Stimulated activated CD8-positive, alpha-beta memory T cell treated with anti-CD3 and anti-CD28 coated beads, Interleukin-12 subunit alpha, Interleukin-12 subunit beta, amount 100 ng/mL, for 24 hours (primary cell): ENCODE measurements at regions not wholly inside any gene's neighbourhood (a gene's known extent, or its start where the extent isn't known, plus 50 kb on each side); places are given as distances from the start of the nearest gene placed in this dataset.
"Not testable (repeated sequence)": the region's sequence is repeated elsewhere in the genome, so short reads cannot be mapped to it uniquely, and the experiment has no call there.

Experiments used
- DNase-seq: peaks from one replicate; pipeline ENCODE4 v3.0.0-alpha.2; 2020; ENCODE audit errors: extremely low read depth

- DNase-seq: no peak
Observed at GRCh38 chr2:2590841-2591541, 259.9 kb upstream of the MYT1L start.

- DNase-seq: no peak
Observed at GRCh38 chr2:2590141-2590540, 259.1 kb upstream of the MYT1L start.

DNA sequence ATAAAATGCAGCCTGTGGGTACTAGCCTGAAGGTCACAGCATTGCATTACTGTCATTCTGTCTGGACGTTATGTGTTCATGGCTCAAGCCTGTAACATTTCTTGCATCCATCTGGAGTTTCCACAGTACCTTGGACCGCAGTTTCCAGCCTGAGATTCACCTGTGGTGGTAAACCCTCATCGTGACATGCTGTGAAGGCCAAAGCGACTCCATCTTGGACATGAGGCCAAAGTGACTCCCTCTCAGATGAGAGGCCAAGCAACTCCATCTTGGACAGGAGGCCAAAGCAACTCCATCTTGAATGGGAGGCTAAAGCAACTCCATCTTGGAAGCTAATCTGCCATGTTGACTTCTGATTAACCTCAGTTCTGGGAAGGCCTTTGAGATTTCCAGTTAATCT, 257.7 kb upstream of the MYT1L start:
- no peak for DNase-seq

DNA sequence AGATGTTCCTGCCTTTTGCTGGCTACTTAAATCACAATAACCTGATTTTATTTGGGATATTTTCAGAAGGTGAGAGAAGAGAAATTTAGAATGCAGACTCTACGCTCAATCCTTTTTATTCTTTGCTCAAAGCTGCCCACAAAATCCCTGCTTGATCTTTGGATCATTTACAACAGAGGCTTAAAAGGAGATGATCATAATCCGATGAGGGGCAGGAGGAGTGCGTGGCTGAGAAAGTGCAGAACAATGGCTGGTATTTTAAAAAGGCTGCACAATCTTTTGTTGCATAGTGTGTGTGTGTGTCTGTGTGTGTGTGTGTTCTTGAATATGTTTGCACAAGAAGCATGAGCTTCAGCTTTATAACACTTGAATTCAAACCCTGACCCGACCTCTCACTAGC, 256.3 kb upstream of the MYT1L start:
- no peak for DNase-seq

- DNase-seq: no peak
Observed at GRCh38 chr2:2586931-2587330, 255.9 kb upstream of the MYT1L start.

DNA sequence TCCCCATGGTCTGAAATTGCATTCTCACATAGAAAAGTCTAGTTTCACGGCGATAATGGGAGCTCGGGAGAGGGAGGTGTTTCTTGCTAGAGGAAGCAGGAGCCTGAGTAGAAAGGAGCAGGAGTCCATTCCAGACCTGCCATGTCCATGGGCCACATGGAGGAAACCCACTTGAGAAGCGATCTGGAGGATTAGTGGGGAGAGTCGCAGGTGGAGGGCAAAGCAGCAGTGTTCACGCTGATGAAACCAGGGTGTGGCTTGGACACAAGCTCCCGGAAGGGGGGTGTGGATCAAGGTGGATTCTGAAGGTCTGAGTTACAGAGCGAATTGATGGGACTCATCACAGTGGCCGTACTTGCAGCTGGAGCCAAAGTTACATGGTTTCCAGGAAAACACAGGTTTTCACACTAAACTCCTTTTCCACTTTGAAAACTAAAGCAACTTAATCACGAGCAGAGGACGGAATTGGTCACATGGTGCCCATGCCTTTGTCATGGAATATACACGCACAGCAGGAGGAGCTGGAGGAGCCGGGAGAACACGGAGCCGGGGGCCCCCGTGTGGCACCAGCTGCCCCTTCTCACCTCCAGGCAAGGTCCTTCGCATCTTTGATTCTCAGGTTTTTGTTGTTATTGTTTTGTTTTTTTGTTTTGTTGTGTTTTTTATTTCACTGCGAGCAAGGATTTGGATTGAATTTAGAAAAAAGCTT, 255.1 kb upstream of the MYT1L start:
- no peak for DNase-seq

DNA sequence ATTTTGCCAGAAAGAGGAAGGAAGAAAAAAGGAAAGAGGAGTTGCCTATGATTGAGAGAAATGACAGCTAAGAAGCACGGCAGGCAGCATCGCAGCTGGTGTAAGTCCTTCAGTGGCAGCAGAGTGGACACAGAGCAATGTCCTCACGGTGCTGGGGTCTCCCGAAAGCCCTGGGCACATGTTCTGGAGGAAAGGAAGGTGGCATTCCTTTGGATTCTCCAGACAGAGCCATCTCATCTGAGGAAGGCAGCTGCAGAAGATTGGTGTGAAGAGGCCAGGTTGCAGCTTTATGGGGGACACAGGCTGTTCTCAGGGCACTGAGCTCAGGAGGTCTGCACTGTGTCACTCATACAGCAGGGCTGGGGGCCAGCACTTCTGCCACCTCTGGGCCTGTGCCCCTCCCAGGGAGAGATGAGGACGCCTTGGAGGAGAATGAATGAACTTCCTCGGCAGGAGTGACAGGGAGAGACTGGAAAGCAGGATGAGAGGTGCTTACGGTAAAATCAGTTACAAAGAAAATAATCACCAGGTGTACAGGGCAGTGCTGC, 252.0 kb upstream of the MYT1L start:
- DNase-seq: no peak

DNA sequence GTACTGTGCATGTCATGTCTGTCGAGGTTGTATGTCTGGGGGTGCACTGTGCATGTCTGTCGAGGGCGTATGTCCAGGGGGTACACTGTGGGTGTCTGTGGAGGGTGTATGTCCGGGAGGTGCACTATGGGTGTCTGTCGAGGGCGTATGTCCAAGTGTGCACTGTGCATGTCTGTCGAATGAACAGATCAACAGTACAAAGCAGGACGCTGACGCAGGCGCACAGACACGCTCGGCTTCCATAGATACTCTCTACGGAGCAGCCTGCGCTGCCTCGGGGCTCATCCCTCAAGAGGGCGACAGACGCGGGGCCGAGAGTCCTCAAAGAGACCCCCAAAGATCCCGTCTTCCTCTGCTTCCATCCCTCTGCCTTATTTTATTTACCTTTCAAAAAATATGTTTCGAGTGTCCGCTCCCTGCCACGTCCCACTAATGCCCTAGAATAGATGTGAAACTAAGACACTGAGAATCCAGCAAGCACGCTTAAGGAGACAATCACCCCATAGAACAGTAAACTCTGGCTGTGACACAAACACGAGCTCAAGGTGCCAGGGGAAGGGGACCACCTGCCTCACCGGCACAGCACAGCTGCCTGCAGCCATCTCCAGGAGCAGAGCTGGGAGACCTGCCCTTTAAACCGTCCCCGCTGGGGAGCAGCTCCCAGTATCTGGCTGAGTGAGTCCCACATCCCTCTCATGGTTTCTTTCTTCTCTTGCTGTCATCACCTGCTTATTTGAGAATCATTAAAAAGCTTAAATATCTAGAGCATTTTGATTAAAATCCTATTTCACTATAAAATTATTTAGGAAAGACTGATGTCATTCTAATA, 250.5 kb upstream of the MYT1L start:
- no peak for DNase-seq

GRCh38 chr2:2580841-2581240, 249.8 kb upstream of the MYT1L start:
- DNase-seq: not testable (repeated sequence)

DNA sequence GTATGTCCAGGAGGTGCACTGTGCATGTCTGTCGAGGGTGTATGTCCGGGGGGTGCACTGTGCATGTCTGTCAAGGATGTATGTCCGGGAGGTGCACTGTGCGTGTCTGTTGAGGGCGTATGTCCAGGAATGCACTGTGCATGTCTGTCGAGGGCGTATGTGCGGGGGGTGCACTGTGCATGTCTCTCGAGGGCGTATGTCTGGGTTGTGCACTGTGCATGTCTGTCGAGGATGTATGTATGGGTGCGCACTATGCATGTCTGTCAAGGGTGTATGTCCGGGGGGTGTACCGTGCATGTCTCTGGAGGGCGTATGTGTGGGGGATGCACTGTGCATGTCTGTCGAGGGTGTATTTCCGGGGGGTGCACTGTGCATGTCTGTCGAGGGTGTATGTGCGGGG, 249.3 kb upstream of the MYT1L start:
- DNase-seq: no peak

DNA sequence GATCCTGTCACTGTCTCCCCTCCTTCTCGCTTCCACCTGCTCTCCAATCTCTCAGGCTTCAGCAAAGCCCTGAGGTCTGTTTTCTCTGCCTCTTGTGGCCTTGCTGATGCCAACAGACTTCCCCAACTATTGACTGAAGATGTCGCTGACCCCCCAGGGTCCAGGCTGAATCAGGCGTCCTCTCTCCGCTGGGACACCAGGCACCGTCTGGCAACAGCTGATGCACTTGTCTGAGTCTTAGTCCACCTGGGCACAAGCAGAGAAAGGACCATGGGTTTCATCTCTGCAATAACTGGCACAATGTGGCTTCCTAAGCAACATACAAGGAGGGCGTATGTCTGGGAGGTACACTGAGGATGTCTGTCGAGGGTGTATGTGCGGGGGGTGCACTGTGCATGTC, 248.7 kb upstream of the MYT1L start:
- no peak for DNase-seq

- DNase-seq: no peak
Observed at GRCh38 chr2:2577407-2577831, 246.3 kb upstream of the MYT1L start.

DNA sequence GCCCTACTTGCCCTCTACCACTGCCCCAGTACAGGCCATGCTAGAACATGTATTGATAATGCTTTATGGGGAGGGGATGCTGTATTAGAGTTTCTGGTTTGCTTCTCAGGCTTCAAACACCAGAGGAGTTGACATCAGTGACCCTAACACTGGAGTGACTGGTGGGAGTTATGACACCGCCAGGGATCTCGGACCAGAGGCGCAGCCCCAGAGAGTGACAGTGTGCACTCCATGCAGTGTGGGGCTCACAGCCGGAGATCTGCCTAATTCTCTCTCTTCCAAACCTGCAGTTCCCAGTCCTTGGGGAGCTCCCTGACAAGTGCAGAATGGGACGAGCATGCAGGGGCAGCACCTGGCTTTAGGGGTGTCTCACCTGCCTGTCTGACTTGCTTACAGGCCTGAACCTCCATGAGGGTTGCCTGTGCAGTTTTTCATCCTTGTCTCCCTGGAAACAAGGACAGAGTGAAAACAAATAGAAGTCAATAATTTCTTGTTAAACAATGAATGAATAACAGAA, 244.9 kb upstream of the MYT1L start:
- DNase-seq: no peak

DNA sequence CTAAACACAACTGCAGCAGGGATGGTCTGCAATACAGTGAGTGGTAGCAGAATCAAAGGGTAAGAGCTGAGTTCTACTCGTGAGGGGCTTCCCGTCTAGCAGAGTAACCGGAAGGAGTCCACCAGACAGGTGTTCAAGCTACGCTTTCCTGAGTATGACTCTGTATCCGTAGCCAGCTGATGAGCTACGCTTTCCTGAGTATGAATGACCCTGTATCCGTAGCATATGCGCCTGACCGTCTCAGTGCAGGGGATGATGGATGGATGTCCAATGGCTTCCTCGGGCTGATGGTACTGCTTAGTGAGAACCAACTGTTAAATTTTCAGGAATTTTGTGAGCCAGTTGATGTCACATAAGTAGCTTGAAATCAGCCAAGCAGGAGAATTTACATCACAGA, 244.1 kb upstream of the MYT1L start:
- no peak for DNase-seq

- DNase-seq: no peak
Observed at GRCh38 chr2:2574401-2575180, 243.5 kb upstream of the MYT1L start.

- no peak for DNase-seq
Observed at GRCh38 chr2:2573658-2574293, 242.7 kb upstream of the MYT1L start.

GRCh38 chr2:2573205-2573604, 242.1 kb upstream of the MYT1L start:
- DNase-seq: no peak

- DNase-seq: no peak
Observed at GRCh38 chr2:2572393-2573204, 241.5 kb upstream of the MYT1L start.

GRCh38 chr2:2571301-2572150, 240.5 kb upstream of the MYT1L start:
- no peak for DNase-seq
